Activated CD4-positive, alpha-beta T cell treated with anti-CD3 and anti-CD28 coated beads, Interleukin-2, amount 50 U/mL, for 24 hours (primary cell): ENCODE measurements at regions not wholly inside any gene's neighbourhood (a gene's known extent, or its start where the extent isn't known, plus 50 kb on each side); places are given as distances from the start of the nearest gene placed in this dataset.
"Not testable (repeated sequence)": the region's sequence is repeated elsewhere in the genome, so short reads cannot be mapped to it uniquely, and the experiment has no call there.

Experiments used
- DNase-seq, 2 donors: peaks; one replicate each; pipeline ENCODE4 v3.0.0-alpha.2; 2020; ENCODE audit warnings: low read depth in 1 of 2, low spot score in 1 of 2

- not testable (repeated sequence) for DNase-seq
Measured at GRCh38 chr2:176951218-176951617, 261.4 kb upstream of the HNRNPA3 start.

GRCh38 chr2:176956791-176957190, 255.8 kb upstream of the HNRNPA3 start:
- DNase-seq: no peak

- no peak for DNase-seq
Measured at GRCh38 chr2:176959614-176960013, 253.0 kb upstream of the HNRNPA3 start.

GRCh38 chr2:176960061-176960460, 252.5 kb upstream of the HNRNPA3 start:
- no peak for DNase-seq

- DNase-seq: no peak
Measured at GRCh38 chr2:176960736-176961520, 251.7 kb upstream of the HNRNPA3 start.

GRCh38 chr2:176961775-176962619, 250.6 kb upstream of the HNRNPA3 start:
- no peak for DNase-seq

GRCh38 chr2:176963568-176964287, 248.9 kb upstream of the HNRNPA3 start:
- no peak for DNase-seq

- no peak for DNase-seq
Measured at GRCh38 chr2:176967911-176968450, 244.6 kb upstream of the HNRNPA3 start.

GRCh38 chr2:176969642-176970359, 242.8 kb upstream of the HNRNPA3 start:
- no peak for DNase-seq

GRCh38 chr2:176976736-176977685, 235.6 kb upstream of the HNRNPA3 start:
- no peak for DNase-seq

GRCh38 chr2:176978921-176979320, 233.7 kb upstream of the HNRNPA3 start:
- DNase-seq: no peak

GRCh38 chr2:176979981-176980710, 232.4 kb upstream of the HNRNPA3 start:
- no peak for DNase-seq

- DNase-seq: no peak
Measured at GRCh38 chr2:176984987-176985386, 227.6 kb upstream of the HNRNPA3 start.

- no peak for DNase-seq
Measured at GRCh38 chr2:176985871-176986270, 226.7 kb upstream of the HNRNPA3 start.

- no peak for DNase-seq
Measured at GRCh38 chr2:176986487-176986886, 226.1 kb upstream of the HNRNPA3 start.

GRCh38 chr2:176991411-176991810, 221.2 kb upstream of the HNRNPA3 start:
- DNase-seq: no peak

GRCh38 chr2:176997074-176997791, 215.4 kb upstream of the HNRNPA3 start:
- peak in 1 of 2 donors; percentile 29 for DNase-seq

- DNase-seq: no peak
Measured at GRCh38 chr2:176997792-176998169, 214.8 kb upstream of the HNRNPA3 start.
